ENCODE measurements at regions not wholly inside any gene's neighbourhood (a gene's known extent, or its start where the extent isn't known, plus 50 kb on each side); places are given as distances from the start of the nearest gene placed in this dataset.

DNA sequence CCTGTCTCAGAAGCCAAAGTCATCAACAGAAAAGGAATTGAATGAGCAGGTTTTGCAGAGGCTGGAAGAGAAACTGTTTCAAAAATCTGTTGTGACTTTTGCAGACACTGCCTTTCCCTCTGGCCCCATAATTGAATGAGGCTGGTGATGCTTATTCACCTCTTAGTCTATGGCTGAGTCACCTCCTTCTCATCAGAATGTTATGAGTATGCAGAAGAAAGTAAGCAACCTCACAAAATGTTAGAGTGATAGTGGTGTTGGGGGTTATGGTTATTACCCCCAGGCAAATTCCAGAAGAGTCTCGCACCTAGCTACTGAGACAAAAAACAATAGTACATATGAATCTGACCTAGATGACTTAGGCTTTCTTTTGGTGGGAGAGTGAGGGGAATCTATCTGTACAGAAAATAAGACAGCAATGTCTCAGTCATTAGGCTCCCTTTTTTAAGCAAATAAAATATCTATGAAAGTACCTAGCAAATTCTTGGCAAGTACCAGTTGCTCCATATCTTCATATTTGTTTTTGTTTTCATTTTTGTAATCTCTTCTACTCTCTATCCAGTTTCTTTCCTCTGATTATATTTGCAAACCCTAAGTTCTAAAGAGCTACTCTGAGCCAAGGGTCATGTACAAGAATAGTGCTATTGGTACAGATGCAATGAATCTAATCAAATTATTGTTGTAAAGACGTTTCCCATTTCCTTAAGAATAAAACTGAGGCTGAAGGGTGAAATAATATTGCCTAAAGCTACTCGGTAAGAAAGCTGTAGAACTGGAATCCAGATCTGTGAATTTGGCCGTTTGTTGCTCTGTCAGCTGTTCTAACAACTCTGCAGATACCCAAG is 498.1 kb upstream of the TNC start:
- DNase-seq (ENCODE audit: low spot score), result no peak

DNA sequence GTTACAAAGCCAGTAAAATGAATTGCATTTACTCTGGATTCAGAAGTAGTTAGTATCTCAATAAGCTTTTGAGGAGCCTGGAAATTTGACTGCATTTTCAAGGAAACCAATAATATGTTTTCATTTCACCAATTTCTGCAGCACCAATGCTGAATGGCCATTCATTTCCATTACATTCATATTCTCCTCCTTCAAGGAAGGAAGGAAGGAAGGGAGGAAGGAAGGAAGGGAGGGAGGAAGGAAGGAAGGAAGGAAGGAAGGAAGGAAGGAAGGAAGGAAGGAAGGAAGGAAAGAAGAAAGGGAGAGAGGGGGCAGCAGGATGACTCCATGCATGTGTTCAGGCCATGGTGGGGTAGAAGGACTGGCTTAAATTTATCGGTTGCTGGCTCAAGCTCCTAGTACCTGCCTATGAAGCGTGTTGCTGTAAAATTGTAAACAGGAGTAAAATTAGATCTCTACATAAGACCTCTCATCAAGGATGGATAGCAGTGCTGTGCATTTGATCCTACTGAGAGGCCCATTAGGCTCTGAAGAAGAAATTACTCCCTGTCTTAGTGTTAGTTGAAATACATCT is 498.8 kb upstream of the TNC start:
- DNase-seq (ENCODE audit: low spot score), result no peak

DNA sequence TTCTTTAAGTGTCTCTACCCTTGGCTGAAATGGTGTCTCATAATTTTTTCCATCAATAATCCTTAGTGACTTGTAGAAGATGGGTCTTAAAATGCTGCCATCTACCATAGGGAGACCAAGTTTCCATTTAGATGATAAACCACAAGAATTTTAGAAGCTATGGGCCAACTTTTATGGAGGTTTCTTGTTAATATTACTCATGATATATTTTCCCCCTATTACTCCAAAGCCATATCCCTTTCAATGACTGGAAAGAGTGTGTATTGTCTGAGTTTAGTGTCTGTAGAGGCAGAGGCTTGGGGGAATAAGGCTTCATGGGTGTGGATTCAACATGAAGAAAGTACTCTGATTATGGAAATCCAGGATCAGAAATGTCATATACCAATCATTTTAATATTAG is 507.3 kb upstream of the TNC start:
- no peak for DNase-seq (ENCODE audit: low spot score)

DNA sequence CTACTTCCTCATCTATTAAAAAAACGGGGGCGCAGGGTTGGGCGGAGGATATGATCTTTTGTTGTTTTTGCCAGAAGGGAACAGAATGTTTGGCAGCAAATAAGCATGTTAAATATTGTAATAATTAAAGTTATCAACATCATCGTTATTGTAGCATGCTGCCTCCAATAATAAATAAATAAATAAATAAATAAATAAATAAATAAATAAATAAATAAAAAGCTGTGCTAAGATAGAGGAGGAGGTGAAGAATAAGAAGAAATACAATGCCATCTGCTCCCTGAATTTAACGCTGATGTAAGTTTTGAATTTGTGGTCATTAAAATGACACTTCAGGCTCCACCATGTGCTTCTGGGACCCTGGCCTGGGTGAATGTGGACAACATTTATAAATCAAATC is 508.0 kb upstream of the TNC start:
- no peak for DNase-seq (ENCODE audit: low spot score)

DNA sequence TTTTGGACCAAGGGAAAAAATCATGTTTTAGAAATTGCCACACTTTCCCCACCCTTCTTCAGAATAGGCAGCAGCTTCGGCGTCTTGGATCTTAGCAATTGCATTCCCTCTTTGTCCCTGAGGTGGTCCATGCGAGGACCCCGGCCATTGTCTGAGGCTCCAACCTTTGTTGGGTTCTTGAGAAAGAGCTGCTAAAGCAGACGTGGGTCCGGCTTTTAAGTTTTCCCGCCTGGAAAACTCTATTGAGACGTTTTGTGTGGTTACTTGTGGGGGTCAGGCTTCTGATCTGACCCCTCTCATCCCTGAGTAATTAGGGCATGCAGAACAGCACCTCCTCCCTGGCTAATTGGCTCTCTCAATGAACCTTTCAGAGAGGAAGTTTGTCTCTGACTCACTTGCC is 509.6 kb upstream of the TNC start:
- no peak for DNase-seq (ENCODE audit: low spot score)

DNA sequence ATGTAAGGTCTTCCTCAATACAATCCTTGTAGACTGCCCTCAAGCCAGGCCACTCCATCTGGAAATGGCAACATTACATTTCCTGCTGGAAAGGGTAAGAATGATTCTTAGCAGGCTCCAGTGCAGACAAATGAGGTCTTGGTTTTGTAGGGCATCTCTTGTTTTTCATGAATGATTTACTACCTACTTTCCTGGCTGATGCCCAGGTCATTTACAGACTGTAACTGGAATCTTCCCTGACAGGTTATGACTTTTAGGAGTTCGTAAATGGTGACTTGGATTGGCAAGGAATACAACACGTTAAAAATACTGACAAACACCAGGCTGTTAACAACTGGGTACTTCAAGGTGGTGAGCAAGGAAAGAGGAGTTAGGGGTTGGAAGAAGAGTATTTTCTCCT is 510.5 kb upstream of the TNC start:
- no peak for DNase-seq (ENCODE audit: low spot score)

DNA sequence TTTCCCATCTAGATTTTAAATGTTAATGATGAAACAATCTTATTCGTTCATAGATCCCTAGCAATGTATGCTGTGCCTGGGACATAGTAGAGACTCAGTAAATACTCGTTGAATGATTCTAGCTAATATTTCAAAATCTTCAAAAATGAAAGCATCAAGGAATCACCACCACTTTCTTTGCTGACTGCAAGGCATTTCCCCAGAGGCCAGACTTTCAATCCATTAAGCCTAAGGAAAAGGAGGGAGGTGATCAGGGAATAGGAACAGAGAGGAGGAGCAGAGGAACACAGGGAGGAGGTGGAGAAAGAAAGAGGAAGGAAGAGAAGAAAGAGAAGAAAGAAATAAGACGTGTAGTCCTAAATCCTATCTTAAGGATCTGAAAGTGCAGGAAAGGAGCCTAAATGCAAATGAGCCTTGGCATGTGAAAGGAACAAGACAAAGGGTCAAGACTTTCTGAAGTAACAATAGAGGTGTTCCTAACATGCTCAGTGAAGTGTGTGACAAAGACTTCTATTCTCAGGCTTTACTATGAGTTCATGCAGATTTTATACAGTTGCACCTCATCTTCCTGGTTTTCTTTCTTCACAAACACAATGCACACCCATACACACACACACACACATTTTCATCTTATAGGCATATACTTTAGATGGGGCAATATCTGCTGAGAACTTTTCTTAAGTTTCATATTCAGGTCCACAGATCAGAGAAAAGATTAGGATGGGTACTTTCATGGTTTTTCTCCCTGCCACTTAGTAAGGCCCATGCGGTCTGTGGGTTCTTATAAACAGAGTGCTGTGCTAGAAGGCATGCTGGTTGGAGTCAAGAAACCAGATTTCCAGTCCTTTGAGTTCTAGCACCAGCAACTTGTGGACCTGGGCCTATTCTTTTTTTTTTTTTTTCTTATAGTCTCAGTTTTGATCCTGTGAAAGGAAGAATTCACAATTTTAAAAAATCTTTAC is 512.2 kb upstream of the TNC start:
- DNase-seq (ENCODE audit: low spot score), result no peak

DNA sequence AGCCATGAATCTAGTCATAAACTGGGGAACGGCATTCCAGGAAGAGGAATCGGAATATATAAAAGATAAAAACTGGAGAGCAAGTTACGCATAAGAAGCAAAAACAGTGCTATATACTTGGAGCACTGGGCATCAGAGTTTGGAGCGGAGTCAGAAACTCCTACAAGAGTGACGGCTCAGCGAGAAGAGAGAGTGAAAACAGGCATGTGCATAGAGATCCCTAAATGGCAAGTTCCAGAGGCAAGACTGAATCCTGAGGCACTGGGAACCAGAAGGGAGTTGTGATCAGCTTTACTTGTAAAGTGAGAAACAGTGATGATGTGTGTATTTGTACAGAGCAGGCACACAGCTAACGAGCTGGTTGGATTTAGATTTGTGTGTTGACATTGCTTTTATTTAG is 514.4 kb upstream of the TNC start:
- no peak for DNase-seq (ENCODE audit: low spot score)

DNA sequence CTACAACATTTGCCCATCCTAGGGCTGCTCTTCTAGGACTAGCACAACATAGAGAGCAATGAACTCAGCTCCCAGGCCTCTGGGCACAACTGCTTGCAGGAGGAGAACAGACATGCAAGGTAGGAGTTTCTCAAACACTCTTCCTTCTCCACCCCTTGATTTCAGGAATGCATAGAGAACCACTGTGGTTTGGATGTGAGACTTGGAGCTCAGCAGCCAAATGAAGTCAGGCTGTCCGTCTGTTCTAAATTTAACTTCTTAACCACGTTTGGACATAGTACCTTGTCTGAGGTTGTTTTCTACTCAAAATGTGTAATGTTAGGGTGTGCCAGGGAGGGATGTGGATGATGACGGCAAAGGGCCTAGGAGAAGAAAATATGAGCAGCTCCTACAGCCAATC is 515.1 kb upstream of the TNC start:
- no peak for DNase-seq (ENCODE audit: low spot score)

DNA sequence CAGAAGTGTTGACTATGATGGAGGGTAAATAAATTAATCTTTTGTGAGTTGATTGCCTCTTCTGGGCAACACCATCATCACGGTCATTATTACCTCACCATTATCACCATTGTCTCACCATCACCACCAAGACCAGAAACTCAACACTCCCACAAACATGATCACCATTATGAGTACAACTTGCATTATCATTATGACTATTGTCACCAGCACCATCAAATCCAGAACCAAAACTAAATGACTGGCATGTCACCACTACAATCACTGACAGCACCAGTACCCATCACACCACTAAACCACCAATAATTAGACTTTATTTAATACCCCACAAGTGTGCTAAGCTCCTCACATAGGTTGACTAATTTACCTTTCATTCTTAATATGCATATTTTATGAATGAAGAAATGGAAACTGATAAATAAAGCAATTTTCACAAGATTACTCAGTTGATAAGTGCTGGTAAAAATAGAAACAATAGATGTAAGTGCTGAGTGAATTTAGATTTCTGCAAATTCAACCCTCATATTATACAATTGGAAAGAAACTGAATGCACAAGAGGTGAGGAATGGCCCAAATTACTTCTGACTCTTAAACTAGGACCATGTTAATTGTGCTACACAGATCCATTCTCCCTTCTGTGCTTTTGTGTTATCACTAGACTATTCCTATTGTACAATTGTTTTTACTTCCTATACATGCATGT is 517.8 kb upstream of the PAPPA start:
- no peak for DNase-seq (ENCODE audit: low spot score)

DNA sequence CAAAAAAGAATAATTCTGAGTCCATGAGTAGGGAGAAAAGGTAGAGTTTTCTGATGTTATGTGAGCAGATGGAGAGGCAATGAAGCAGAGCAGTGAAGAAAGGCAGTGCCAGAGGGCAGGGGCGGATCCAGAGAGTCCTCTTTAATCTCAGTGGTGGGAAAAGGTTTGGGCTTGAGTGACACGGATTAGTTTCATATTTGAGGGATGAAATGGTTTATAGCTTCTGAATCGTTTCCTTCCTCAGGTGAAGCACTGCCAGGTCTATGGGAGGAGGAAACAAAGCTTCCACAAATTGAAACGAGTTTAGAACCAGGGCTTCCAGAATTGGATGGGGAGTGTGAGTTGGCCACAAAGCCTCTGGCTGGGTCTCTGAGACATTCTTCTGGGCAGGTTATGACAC is 517.0 kb upstream of the PAPPA start:
- DNase-seq (ENCODE audit: low spot score), result no peak

DNA sequence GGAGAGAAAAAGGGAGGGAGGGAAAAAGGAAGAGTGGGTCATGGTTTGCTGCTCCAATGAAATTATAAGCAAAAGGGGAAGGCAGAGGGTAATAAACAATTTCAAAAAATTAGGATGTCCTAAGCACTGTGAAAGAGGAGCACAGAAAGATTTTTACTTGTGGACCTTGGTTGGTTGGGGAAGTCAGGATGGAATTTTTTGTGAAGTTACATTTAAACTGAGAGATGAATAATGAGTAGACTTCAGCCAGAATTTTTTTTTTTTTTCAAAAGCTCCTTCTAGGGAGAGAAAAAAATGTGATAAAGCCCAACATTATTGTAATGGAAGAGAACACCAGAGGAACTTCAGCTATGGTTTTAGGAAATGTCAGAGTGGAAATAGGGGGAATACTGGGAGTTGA is 515.9 kb upstream of the PAPPA start:
- no peak for DNase-seq (ENCODE audit: low spot score)

DNA sequence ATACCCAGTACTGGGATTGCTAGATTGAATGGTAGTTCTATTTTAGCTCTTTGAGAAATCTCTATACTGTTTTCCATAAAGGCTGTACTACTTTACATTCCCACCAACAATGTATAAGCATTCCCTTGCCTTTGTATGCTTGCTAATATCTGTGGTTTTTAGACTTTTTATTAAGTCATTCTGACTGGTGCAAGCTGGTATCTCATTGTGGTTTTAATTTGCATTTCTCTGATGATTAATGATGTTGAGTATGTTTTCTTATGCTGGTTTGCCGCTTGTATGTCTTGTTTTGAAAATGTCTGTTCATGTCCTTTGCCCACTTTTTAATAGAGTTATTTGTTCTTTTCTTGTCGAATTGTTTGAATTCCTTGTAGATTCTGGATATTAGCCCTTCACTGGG is 512.7 kb upstream of the PAPPA start:
- no peak for DNase-seq (ENCODE audit: low spot score)

DNA sequence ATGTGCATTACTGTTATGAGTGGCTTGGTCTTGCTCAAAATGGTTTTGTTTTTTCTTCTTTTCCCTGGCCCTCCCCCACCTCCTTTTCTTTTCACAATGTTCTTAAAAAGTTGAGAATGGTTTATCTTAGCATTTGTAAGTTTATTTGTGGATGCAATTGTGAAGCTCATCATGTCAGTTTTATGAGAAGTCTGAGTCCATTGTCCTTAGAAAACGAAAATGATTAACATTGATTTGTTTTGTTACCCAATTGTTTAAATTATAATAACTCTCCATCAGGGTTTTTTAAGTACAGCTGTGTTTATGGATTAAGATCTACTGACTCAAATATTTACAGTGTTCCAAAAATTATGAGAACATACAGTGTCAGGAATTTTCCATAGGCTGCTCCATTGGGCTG is 511.3 kb upstream of the PAPPA start:
- no peak for DNase-seq (ENCODE audit: low spot score)

DNA sequence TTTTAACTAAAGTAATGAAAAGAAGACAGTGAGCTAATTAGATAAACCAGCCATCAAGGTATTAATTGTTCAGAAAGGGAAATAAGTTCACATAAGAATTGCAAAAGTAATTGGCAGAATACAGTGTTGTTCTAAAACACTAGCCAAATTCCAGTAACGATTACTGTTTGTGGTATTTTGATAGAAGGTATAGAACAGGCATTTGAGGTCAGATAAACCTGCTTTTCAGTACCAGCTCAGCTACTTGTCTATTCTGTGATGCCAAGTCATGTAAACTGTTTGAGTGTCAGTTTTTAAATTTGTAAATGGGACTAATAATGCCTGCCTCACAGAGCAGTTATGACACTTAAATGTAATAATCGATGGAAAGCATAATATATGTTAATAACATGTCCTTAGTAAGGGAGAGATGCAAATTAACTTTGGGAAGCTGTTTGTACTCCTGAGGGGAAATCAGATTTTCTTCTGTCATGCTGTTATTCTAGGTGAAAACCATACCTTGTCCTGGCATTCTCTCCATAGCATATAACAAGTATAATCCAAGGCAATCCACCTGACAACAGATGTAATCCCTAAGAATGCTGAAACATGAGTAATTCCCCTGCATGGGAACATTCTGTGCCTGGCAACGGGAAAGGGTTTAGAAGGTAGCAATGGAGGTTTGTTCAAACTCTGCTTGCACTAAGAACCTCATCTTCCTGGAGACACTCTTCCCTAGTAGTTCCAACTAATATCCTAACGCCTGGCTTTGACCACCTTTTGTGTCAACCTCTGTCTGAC is 509.5 kb upstream of the PAPPA start:
- DNase-seq (ENCODE audit: low spot score), result no peak

DNA sequence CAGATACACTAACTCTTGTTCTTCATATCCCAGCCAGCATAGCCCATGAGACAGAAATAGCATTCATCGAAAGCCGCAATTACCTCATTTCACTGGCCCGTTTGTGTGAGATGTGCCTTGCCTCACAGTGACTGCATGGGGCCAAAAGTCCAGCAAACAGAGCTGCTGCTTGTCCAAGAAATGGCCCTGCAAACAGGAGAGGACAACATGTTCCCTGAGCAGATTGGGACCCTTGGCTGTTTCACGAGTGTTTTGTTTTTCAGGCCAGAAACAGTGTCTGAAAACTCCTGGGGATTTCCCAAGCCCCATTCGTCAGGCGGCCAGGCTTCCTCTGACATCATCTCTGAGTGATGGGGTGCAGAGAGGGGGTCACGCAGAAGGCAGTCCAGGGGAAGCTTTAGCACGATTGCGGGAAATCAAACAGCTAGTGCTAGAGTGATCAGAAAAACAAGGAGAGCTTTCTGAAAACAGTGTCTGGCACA is 503.6 kb upstream of the PAPPA start:
- no peak for DNase-seq (ENCODE audit: low spot score)

DNA sequence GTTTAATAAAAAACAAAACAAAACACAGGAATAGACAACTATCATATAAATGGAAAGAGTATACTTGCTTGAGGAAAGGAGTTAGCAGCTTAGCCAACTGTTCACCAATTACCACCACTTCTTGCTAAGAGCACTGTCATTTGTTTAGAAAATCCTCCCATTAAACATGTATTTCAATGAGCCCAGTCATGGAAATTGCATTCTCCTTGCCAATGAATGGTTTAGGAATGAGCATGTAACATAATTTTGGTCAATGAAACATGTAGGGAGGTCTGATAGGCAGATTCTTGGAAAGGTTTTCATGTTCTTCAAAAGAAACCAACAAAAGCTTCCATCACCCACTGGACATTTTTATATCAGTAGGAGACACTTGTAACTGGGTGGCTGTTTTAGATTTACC is 502.8 kb upstream of the PAPPA start:
- DNase-seq (ENCODE audit: low spot score), result no peak

DNA sequence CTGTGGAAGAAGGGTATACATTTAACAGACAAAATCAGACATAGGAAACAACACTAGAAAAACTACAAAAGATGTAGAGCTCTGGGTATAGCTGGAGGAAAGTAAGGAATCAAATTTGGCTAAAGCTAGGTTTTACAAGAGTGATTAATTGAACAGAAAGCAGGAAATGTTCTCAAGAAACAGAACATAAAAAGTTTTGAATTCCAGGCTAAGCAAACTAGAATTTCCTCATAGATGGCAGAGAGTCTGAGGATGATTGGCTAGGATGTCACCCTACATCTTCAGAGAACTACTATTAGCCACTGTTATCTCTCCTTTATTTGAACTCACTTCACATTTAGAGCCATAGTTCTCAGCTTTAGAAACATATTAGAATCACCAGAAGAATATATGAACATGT is 502.1 kb upstream of the PAPPA start:
- DNase-seq (ENCODE audit: low spot score), result no peak

DNA sequence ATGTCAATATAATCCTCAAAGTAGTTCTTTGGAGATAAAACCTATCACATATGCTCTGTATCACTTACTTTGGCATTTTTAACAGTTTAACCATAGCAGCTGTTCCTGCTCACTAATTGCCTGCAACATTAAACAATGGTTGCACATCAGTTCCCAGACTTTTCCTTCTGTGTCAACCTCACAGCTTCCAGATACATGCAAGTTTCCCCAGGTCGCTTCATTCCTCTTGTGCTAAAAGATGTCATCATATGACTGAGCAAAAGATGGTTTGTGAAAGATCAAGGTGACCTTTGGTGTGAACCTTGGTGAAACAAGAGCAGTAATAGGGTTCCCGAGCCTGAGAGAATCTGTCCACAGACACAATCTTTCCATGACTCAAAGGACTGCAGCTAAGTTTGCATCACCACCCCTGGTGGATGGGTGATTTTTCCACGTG is 500.4 kb upstream of the PAPPA start:
- DNase-seq (ENCODE audit: low spot score), result no peak

DNA sequence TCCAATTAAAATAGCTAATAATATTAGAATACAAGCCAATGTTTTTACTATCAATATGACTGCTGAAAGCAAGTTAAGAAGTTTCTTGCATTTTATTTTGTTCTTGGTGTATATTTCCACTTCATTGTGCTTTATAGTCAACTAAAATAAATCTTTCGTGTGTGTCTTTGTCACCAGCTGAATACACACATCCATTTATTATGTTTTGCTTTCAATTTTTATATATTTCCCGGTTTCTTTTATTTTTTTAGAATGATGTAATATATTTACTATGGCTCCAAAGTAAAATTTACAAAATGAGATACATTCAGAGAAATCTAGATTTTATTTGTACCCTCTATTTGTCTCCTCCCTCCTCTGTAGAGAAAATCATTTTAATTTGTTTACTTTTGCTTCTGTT is 495.9 kb upstream of the PAPPA start:
- no peak for DNase-seq (ENCODE audit: low spot score)

DNA sequence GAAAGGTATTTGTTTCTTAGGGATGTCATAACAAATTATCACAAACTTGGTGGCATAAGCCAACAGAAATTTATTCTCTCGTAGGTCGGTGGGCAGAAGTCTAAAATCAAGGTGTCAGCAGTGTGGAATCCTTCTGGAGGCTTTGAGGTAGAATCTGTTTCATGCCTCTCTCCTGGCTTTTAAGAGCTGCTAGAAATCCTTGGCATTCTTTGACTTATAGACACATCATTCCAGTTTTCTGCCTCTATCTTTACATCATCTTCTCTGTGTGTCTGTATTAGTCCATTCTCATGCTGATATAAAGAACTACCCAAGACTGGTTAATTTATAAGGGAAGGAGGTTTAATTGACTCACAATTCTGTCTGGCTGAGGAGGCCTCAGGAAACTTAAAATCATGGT is 488.1 kb upstream of the PAPPA start:
- DNase-seq (ENCODE audit: low spot score), result no peak

Data from left forelimb (tissue), 1 donor.